ENCODE measurements at regions not wholly inside any gene's neighbourhood (a gene's known extent, or its start where the extent isn't known, plus 50 kb on each side); places are given as distances from the start of the nearest gene placed in this dataset.

GRCh38 chr4:33134366-33134765 lies 2414.2 kb downstream of the PCDH7 start:
- no peak overlapping the region for H3K4me2 ChIP-seq
- DNase-seq (ENCODE audit: low spot score), result no peak
- Mint-ChIP-seq H3K4me1 (no peaks in the 10 kb centered on the region), H3K4me3 (no peak overlapping the region), H3K9me3 (no peaks in the 10 kb centered on the region), H3K36me3 (no peaks in the 10 kb centered on the region), H3K27ac (no peak overlapping the region), H3K27me3 (ENCODE audit: insufficient read depth, low read depth) (no peaks in the 10 kb centered on the region)
- H3K9me3 ChIP-seq (ENCODE audit: low read depth), result no peaks in the 10 kb centered on the region
- H3K4me3 ChIP-seq, result no peak overlapping the region
- no peak overlapping the region for H2AFZ ChIP-seq (replicated peaks)
- H3F3A ChIP-seq (ENCODE audit: low read depth), result no peaks in the 10 kb centered on the region
- H3K9ac ChIP-seq, result no peak overlapping the region
- H3K27me3 ChIP-seq, result no peaks in the 10 kb centered on the region
- H3K4me1 ChIP-seq, result no peaks in the 10 kb centered on the region
- H3K36me3 ChIP-seq, result no peaks in the 10 kb centered on the region
- no peak for TF ChIP-seq EZH2 (IDR thresholded peaks at IDR 0.05)
- no peak for TF ChIP-seq CTCF (IDR thresholded peaks at IDR 0.05)
- no peak for TF ChIP-seq EZH2phosphoT487 (IDR thresholded peaks at IDR 0.05)
- H3K79me2 ChIP-seq (ENCODE audit: low read depth), result no peaks in the 10 kb centered on the region
- H3K27ac ChIP-seq, result no peak overlapping the region
- no peaks in the 10 kb centered on the region for H4K20me1 ChIP-seq (ENCODE audit: low read depth)

GRCh38 chr4:33149658-33150524 lies 2429.7 kb downstream of the PCDH7 start:
- Mint-ChIP-seq H3K9me3 (no peaks in the 10 kb centered on the region), H3K27ac (no peak overlapping the region), H3K4me1 (peaks cover 6% of the 10 kb centered on the region), H3K4me3 (no peak overlapping the region), H3K36me3 (no peaks in the 10 kb centered on the region), H3K27me3 (ENCODE audit: insufficient read depth, low read depth) (no peaks in the 10 kb centered on the region)
- Histone ChIP-seq H2AFZ (replicated peaks) (no peak overlapping the region), H3K4me3 (no peak overlapping the region), H3K36me3 (no peaks in the 10 kb centered on the region), H3F3A (ENCODE audit: low read depth) (no peaks in the 10 kb centered on the region), H3K4me2 (no peak overlapping the region), H3K79me2 (ENCODE audit: low read depth) (no peaks in the 10 kb centered on the region), H3K27me3 (no peaks in the 10 kb centered on the region), H3K9ac (no peak overlapping the region), H4K20me1 (ENCODE audit: low read depth) (no peaks in the 10 kb centered on the region), H3K9me3 (ENCODE audit: low read depth) (no peaks in the 10 kb centered on the region), H3K4me1 (no peaks in the 10 kb centered on the region), H3K27ac (no peak overlapping the region)
- no peak for DNase-seq (ENCODE audit: low spot score)
- TF ChIP-seq EZH2 (IDR thresholded peaks at IDR 0.05), result no peak
- no peak for TF ChIP-seq CTCF (IDR thresholded peaks at IDR 0.05)
- no peak for TF ChIP-seq EZH2phosphoT487 (IDR thresholded peaks at IDR 0.05)

- H3K36me3 Mint-ChIP-seq, result no peaks in the 10 kb centered on the region
- Histone ChIP-seq H3F3A (ENCODE audit: low read depth) (no peaks in the 10 kb centered on the region), H3K36me3 (no peaks in the 10 kb centered on the region), H3K27ac (no peak overlapping the region), H3K4me1 (no peaks in the 10 kb centered on the region), H3K4me2 (no peak overlapping the region), H3K4me3 (no peak overlapping the region), H3K9me3 (ENCODE audit: low read depth) (no peaks in the 10 kb centered on the region), H3K9ac (no peak overlapping the region), H3K79me2 (ENCODE audit: low read depth) (no peaks in the 10 kb centered on the region), H2AFZ (replicated peaks) (no peak overlapping the region), H3K27me3 (no peaks in the 10 kb centered on the region), H4K20me1 (ENCODE audit: low read depth) (no peaks in the 10 kb centered on the region)
- no peaks in the 10 kb centered on the region for H3K9me3 Mint-ChIP-seq
- H3K27me3 Mint-ChIP-seq (ENCODE audit: insufficient read depth, low read depth), result no peaks in the 10 kb centered on the region
- peaks cover 6% of the 10 kb centered on the region for H3K4me1 Mint-ChIP-seq
- no peak for DNase-seq (ENCODE audit: low spot score)
- H3K27ac Mint-ChIP-seq, result no peak overlapping the region
- H3K4me3 Mint-ChIP-seq, result no peak overlapping the region
- TF ChIP-seq EZH2phosphoT487 (IDR thresholded peaks at IDR 0.05), result no peak
- no peak for TF ChIP-seq CTCF (IDR thresholded peaks at IDR 0.05)
- no peak for TF ChIP-seq EZH2 (IDR thresholded peaks at IDR 0.05)
Observed at GRCh38 chr4:33150525-33150910, 2430.3 kb downstream of the PCDH7 start.

Measured in neural progenitor cell (in vitro differentiated cells).